ENCODE measurements at regions not wholly inside any gene's neighbourhood (a gene's known extent, or its start where the extent isn't known, plus 50 kb on each side); places are given as distances from the start of the nearest gene placed in this dataset.

- TF ChIP-seq, protein P1, sequence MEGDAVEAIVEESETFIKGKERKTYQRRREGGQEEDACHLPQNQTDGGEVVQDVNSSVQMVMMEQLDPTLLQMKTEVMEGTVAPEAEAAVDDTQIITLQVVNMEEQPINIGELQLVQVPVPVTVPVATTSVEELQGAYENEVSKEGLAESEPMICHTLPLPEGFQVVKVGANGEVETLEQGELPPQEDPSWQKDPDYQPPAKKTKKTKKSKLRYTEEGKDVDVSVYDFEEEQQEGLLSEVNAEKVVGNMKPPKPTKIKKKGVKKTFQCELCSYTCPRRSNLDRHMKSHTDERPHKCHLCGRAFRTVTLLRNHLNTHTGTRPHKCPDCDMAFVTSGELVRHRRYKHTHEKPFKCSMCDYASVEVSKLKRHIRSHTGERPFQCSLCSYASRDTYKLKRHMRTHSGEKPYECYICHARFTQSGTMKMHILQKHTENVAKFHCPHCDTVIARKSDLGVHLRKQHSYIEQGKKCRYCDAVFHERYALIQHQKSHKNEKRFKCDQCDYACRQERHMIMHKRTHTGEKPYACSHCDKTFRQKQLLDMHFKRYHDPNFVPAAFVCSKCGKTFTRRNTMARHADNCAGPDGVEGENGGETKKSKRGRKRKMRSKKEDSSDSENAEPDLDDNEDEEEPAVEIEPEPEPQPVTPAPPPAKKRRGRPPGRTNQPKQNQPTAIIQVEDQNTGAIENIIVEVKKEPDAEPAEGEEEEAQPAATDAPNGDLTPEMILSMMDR (optimal IDR thresholded peaks at IDR 0.05 in 1 of 3, IDR thresholded peaks at IDR 0.05 in 1 of 3, conservative IDR thresholded peaks at IDR 0.05 in 1 of 3; ENCODE audit: extremely low read depth in 1 of 3, insufficient read depth in 2 of 3, low read length in 3 of 3), result no peak
- no peak for TF ChIP-seq EZH2 (IDR thresholded peaks at IDR 0.05; ENCODE audit: low read length)
These were observed 174.0 kb upstream of the MAN1A1 start for GRCh38 chr6:119523556-119523955.

All from keratinocyte (primary cell).